Hepatocyte (in vitro differentiated cells): ENCODE measurements at regions not wholly inside any gene's neighbourhood (a gene's known extent, or its start where the extent isn't known, plus 50 kb on each side); places are given as distances from the start of the nearest gene placed in this dataset.

Experiments
- EZH2 ChIP-seq: fragments of 200-600 bp; sonication (generic); IDR thresholded peaks from 2 replicates; pipeline ENCODE4 v1.6.1; 2016; ENCODE audit warnings: antibody characterized with exemption, mild to moderate bottlenecking, borderline replicate concordance
- EZH2phosphoT487 ChIP-seq: fragments of 200-600 bp; sonication (generic); IDR thresholded peaks from one replicate; pipeline ENCODE4 v1.6.1; 2018; ENCODE audit warnings: antibody characterized with exemption, mild to moderate bottlenecking, low read depth, moderate library complexity; ENCODE audit not compliant: unreplicated experiment, severe bottlenecking
- TF ChIP-seq, protein P1 (sequence below): fragments of 200-600 bp; sonication (generic); IDR thresholded peaks from 2 replicates; pipeline ENCODE4 v1.5.1; 2016; ENCODE audit warnings: antibody characterized with exemption, mild to moderate bottlenecking; ENCODE audit not compliant: poor library complexity

DNA sequence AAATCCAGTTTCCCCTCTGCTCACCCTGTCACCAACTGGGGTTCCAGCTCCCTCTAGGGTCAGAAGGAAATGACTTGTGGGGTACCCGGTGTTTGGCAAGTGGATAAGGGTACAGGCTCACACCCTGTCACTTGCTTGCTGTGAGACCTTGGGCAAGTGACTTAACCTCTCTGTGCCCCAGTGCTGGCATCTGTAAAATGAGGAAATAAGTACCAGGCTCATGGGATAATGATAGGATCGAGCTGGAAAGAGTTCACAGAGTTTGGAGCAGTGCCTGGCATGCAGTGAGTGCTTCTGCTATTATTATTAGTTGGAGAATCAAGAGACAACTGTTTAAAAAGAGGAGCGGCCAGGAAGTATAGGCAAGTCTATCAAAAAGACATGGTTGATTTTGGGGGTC is 53.7 kb upstream of the DLX4 start:
- TF ChIP-seq, protein P1, sequence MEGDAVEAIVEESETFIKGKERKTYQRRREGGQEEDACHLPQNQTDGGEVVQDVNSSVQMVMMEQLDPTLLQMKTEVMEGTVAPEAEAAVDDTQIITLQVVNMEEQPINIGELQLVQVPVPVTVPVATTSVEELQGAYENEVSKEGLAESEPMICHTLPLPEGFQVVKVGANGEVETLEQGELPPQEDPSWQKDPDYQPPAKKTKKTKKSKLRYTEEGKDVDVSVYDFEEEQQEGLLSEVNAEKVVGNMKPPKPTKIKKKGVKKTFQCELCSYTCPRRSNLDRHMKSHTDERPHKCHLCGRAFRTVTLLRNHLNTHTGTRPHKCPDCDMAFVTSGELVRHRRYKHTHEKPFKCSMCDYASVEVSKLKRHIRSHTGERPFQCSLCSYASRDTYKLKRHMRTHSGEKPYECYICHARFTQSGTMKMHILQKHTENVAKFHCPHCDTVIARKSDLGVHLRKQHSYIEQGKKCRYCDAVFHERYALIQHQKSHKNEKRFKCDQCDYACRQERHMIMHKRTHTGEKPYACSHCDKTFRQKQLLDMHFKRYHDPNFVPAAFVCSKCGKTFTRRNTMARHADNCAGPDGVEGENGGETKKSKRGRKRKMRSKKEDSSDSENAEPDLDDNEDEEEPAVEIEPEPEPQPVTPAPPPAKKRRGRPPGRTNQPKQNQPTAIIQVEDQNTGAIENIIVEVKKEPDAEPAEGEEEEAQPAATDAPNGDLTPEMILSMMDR: no peak
- no peak for TF ChIP-seq EZH2
- TF ChIP-seq EZH2phosphoT487: no peak
